GM12892 (cell line): ENCODE measurements at regions not wholly inside any gene's neighbourhood (a gene's known extent, or its start where the extent isn't known, plus 50 kb on each side); places are given as distances from the start of the nearest gene placed in this dataset.

Source experiments
- DNase-seq: peaks from one replicate; pipeline ENCODE4 v3.0.0; 2011; ENCODE audit not compliant: insufficient read length
- FAIRE-seq: peaks from 2 replicates; lab custom pipeline; 2011; peaks lifted over from hg19 to GRCh38; lab: Jason Lieb, UNC
- POLR2A ChIP-seq: IDR thresholded peaks from 2 replicates; pipeline ENCODE4 v1.6.1; 2011; ENCODE audit warnings: low read depth, low read length, control low read depth
- POLR2AphosphoS5 ChIP-seq: IDR thresholded peaks from 2 replicates; pipeline ENCODE4 v1.6.1; 2011; ENCODE audit warnings: low read depth, low read length, control low read depth
- TAF1 ChIP-seq: IDR thresholded peaks from 2 replicates; pipeline ENCODE4 v1.6.1; 2011; ENCODE audit warnings: low read depth, mild to moderate bottlenecking, control low read depth, low read length, borderline replicate concordance

DNA sequence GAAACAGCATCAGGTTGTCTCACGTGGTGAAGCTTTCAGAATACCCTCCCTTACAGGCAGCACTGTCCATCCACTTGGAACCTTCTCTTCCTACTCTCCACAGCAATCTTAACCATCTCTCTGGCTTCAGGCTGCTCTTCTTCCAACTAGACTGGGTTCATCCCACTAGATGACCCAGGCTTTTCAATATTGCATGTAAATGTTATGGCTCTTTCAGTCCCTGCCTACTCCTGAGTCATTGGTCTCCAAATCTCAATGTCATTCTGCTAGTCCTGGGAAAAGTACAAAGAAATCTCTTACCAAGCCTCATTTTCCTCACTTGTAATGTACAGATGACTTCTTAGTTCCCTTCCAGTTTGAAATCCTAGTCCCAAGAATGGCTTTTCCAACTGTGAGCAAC lies 109.7 kb upstream of the CTNNB1 start:
- TF ChIP-seq POLR2AphosphoS5 (no peak), TAF1 (no peak), POLR2A (no peak)
- FAIRE-seq = no peak
- no peak for DNase-seq

DNA sequence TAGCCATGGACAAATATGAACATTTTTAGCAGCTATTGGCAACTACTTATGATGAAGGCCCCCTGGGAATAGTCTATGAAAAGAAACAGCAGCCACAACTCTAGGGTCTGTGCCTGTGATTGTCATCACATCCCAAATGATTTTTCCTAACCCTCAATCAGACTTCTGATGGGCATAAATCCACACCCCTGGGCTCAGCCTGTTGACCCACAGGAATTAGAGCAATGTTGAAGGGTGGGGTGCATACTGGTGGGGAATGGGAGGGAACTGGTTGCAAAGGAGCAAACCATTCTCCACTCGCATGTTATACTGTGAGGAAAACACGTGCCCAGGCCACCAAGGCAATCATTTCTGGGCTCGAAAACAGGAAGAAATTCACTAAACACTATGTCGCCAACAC lies 106.5 kb upstream of the CTNNB1 start:
- peak; percentile 5 for FAIRE-seq
- no peak for DNase-seq
- TF ChIP-seq TAF1 (no peak), POLR2A (no peak), POLR2AphosphoS5 (no peak)

DNA sequence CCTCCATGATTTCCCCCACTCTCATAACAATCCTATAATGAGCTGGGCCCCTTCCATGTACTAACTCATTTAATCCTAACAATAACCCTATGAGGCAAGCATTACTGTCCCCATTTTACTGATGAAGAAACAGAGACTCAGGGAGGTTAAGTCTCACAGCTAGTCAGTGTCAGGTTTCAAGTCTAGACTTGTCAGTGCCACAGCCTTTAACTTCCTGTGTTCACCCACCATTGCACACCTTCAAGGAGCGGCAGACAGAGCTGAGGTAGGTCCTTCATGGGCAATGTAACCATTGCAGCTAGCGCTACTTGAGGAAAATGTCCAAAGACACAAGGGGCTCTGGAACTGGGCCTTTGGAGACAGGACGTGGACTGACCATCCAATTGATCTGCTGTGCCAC lies 105.8 kb upstream of the CTNNB1 start:
- no peak for FAIRE-seq
- DNase-seq = no peak
- TF ChIP-seq POLR2AphosphoS5 (no peak), TAF1 (no peak), POLR2A (no peak)

DNA sequence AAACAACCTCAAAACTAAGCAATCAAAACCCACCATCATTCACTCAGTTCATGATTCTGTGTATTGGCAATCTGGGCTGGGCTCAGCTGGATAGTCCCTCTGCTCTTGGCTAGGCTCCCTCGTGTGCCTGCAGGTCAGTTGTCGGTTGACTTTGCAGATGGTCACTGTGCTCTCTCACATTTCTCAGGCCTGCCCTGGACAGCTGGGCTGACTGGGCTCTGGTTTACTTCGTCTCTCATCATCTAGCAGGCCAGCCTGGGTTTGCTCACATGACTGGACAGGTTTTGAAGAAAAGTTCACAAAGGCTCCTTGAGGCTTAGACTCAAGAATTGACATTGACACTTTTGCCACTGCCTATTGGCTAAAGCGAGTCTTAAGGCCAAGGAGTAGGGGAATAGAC lies 105.0 kb upstream of the CTNNB1 start:
- DNase-seq = no peak
- FAIRE-seq = no peak
- TF ChIP-seq POLR2A = no peak
- no peak for TF ChIP-seq TAF1
- TF ChIP-seq POLR2AphosphoS5 = no peak

DNA sequence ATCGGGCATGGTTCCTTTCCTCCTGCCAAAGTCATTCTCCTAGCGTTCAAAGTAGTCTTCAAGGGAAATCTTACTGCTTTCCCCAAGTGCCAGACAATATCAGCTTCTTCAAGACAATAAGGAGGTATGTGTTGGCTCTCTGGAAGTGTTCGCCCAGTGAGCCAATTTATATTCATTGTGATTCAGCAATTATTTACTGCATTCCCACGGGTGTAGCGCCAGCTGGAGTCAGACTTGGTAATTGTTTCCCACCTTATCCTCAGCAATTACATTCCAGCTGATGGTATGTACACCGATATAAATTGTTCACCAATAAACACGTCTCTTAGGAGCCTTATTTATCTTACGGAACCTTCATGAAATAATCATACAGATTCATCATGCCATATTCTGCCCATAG lies 103.6 kb upstream of the CTNNB1 start:
- TF ChIP-seq POLR2AphosphoS5 (no peak), POLR2A (no peak)
- no peak for FAIRE-seq
- no peak for DNase-seq

DNA sequence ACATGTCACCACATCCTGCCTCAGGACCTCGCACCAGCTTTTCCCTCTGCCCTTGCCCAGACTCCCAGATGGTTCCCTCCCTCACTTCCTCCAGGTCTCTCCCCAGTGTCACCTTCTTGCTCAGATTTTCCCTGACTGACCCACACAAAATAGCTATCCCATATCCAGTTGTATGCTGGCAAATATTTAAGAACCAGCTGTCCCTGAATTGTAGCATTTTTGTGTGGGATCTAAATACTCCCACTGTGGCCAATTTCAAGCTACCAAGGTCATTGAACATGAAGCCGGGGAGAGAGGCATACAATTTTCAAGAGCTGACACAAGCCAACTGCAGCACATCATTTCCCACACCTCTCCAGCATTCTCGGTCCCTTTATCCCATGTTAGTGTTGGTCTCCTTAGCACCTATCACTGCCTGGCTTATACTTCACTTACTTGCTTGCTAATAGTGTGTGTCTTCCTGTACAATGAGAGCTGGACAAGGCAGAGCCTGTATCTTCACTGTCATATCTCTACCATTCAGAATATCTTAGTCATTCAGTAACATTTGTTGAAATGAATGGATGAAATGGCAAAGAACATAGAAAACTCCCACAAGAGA lies 101.3 kb upstream of the CTNNB1 start:
- FAIRE-seq = no peak
- no peak for DNase-seq

DNA sequence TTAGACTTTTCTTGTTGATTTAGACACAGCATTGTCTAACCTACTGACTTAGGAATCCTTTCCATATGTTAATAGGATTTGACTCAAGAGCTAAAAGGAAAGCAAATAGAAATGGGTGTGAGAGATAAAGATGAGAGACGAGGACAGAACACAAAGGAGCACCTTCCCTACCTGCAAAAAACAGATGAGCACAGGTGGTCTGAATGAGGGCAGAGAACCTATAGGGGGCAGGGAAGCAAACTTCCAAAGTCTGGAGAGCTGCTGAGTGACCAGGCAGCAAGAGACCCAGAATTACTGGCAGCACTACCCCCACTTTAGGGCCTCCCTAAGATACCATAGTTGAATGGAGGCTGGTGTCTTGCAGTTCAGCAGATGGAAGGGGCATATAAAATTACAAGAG lies 98.1 kb upstream of the CTNNB1 start:
- TF ChIP-seq TAF1 (no peak), POLR2AphosphoS5 (no peak), POLR2A (no peak)
- DNase-seq (no peak), FAIRE-seq (no peak)

More for the DNA sequence above, 101.3 kb upstream of the CTNNB1 start:
- no peak for TF ChIP-seq TAF1
- no peak for TF ChIP-seq POLR2AphosphoS5
- no peak for TF ChIP-seq POLR2A

DNA sequence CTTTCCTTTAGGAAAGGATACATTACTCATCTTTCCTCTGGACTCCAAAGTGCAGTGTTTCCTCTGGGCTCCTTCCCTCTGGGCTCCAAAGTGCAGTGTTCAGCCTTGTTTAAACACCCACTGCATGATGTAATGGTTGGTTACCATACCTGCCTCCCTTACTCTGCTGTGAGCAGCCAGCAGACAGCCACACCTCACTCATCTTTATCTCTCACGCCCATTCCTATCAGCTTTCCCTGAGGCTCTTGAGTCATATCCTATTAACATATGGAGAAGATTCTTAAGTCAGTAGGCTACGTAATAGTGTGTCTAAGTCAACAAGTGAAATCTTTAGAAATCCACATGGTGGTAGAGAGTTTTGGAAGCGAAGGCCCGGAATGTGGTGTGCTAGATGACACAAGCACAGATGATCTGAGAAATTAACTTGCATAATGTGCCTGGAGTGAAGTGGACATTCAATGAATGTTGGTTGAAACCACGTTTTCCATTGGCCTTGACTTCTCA lies 97.2 kb upstream of the CTNNB1 start:
- no peak for TF ChIP-seq POLR2AphosphoS5
- TF ChIP-seq POLR2A = no peak
- no peak for TF ChIP-seq TAF1
- FAIRE-seq = no peak
- no peak for DNase-seq

DNA sequence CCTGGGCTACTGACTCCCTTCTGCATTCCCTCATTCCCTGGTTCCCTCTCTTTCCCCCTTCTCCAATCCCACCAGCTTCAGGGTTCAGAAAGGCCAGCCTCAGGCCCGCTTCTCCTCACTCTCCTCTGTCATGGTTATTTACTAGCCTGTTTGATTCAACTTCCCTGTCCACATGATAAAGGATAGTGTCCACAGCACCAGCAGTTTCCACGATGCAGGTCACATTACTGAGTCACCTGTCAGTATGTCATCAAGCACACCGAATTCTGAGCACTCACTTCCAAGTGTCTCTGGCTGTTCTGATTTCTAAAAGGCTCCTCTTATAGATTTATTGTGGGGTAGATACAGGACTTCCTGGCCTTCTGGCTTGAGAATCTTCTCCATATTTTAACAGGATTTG lies 96.6 kb upstream of the CTNNB1 start:
- TF ChIP-seq POLR2A (no peak), TAF1 (no peak), POLR2AphosphoS5 (no peak)
- no peak for FAIRE-seq
- no peak for DNase-seq

DNA sequence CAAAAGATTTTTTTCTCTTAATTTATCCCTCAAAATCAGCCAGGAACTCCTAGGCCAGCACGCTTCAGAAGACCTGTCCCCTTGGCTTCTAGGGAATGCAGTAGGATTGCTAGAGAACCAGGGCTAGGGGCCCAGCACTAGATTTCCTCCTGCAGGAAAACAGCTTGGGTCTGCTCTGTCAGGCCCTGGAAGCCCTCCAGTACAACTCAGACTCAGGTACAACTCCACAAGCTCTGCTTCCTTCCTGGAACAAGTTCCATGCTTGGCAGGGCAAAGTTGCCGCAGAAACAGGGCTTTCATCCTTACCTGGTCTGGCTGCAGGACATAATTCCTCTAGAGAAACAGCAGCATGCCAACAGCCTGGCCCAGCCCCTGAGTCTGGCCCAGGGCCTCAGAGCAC lies 96.1 kb upstream of the CTNNB1 start:
- FAIRE-seq (no peak), DNase-seq (no peak)
- no peak for TF ChIP-seq TAF1
- TF ChIP-seq POLR2AphosphoS5 = no peak

DNA sequence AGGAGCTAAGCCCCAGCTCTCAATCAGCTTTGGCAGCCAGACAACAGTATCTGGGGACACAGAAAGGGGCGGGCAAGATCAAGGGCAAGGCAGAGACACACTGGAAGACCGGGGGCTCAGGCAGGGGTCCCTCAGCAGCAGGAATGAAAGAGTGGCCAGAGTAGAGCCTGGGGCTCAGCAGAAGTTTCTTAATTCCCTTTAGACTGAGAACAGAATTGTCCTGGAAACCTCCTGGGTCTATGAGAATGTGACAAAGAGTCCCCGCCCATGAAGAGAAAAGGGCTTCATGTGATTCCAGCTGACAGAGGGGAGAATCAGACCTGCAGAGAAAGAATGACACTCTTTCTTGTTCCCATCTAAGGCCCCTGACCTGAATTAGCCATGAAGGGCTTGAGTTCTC lies 95.2 kb upstream of the CTNNB1 start:
- TF ChIP-seq TAF1 (no peak), POLR2AphosphoS5 (no peak), POLR2A (no peak)
- FAIRE-seq (no peak), DNase-seq (no peak)

DNA sequence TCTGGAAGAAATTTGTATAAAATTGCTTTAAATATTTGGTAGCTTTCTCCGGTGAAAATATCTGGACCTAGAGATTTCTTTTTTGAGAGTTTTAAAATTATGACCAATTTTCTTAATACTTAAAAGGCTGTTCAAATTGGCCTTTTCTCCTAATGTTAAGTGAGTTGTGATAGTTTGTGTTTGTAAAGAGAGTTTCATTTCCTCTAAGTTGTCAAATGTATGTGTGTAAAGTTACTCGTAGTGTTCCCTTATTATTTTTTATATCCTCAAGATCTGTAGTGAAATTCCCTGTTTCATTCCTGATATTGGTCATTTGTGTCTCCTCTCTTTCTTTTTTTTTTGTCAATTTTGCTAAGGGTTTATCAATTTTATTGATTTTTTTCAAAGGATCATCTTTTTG lies 92.6 kb upstream of the CTNNB1 start:
- no peak for TF ChIP-seq POLR2AphosphoS5
- TF ChIP-seq TAF1 = no peak
- TF ChIP-seq POLR2A = no peak
- DNase-seq (no peak), FAIRE-seq (no peak)

DNA sequence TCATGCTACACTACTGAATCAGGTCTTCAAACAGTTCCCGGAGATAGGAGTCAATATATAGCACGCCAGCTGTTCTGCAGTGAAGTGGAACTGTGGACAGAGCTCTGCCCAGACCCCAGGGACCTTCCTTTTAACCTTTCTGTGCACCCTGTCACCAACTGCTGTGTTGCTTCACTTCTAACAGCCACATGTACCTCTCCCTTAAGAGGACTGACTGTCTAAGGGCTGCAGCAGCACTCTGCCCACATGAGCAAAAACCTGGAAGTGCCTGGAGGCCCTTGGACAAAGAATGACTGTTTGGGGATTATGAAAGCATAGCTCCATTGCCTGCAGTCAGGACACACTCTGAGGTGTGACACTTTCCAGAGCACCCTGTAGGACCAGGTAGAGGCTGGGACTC lies 88.3 kb upstream of the CTNNB1 start:
- TF ChIP-seq POLR2AphosphoS5 (no peak), POLR2A (no peak), TAF1 (no peak)
- no peak for FAIRE-seq
- no peak for DNase-seq
